SK-MEL-5 (cell line): ENCODE measurements at regions not wholly inside any gene's neighbourhood (a gene's known extent, or its start where the extent isn't known, plus 50 kb on each side); places are given as distances from the start of the nearest gene placed in this dataset.

Source experiments
- DNase-seq: peaks from one replicate; pipeline ENCODE4 v3.0.0-alpha.2; 2016; ENCODE audit warnings: low read depth, low spot score
- in situ Hi-C: cut with HindIII; loops from 2 replicates; pipeline ENCODE4 v1.10.0; 2016; ENCODE audit warnings: low sequenced_read_pairs, high pct_unique_total_duplicates, low pct_unique_long_range_greater_than_20kb

DNA sequence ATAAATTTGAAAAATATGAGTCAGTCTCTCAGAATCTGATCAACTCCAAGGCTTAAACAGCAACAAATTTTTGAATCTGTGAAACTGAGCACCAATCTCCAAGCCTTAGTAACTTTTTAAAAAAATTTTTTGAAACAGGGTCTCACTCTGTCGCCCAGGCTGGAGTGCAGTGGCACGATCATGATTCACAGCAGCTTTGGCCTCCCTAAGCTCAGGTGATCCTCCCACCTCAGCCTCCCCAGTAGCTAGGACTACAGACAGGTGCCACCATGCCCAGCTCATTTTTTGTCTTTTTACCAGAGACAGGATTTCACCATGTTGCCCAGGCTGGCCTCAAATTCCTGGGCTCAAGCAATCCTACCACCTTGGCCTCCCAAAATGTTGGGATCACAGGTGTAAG, 207.9 kb upstream of the TCF21 start:
- no peak for DNase-seq
- in situ Hi-C loops, result no loop called here

DNA sequence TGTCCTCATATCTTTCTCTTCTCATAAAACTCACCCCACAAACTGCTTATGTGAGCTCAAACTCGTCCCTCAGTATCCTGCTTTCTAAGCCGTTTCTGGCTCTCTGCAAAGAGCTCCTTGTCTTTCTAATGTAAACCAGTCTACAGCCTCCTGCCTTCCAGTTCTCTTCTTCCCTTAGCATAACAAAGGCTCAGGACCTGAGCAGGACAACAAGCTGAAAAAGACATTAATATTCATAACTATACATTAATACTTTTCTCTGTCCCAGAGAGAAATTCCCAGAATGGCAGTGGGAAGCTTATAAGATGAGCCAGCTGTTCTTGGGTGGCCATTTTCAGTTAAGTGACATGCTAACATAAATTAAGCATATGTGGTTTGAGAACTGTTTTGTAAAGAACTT, 207.0 kb upstream of the TCF21 start:
- no peak for DNase-seq
- in situ Hi-C loops, result no loop called here

DNA sequence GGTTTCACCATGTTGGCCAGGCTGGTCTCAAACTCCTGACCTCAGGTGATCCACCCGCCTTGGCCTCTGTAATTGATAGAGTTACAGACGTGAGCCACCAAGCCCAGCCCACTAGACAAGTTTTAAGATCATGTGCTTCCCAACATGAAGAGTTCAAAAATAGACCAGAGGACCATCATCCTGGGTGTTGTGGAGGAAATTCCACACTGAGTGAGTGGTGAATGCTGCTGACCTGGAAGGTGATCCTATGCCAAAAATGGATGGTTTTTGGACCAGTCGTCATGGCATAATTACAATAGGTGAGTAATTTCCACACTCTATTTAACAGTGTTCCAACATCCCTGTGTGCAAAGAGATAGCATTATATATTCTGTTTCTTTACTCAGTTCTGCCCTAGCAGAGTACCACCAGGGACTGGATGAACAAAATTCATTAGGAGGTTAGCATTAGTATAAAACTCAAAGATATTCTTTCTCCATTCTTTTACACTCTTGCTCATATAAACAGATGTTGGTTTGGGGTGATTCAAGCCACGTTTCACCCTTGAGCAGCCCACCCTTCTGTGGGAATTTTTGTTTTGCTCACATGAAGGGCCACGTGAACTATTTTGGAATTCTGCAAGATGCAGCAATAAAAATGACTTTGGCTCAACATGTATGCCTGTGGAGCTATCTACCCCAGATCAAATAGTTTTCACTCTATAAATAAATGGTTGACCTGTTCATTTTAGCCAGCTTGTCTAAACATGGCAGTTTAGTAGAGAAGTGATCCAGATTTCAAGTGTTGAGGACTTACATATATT, 206.2 kb upstream of the TCF21 start:
- DNase-seq, result no peak
- in situ Hi-C loops, result no loop called here

DNA sequence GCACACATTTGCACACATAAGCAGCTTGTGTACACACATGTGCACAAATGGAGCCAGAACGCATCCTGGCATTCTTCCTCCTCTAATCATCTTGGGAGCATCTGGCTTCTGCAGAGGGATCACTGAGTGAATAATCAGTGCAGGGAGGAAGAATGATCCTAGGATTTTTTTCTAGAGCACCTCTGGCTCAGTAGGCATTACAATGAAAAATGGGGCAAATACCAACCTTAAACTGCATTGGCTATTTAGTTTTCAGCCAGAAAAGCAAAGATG, 205.7 kb upstream of the TCF21 start:
- DNase-seq, result no peak
- in situ Hi-C loops, result no loop called here

DNA sequence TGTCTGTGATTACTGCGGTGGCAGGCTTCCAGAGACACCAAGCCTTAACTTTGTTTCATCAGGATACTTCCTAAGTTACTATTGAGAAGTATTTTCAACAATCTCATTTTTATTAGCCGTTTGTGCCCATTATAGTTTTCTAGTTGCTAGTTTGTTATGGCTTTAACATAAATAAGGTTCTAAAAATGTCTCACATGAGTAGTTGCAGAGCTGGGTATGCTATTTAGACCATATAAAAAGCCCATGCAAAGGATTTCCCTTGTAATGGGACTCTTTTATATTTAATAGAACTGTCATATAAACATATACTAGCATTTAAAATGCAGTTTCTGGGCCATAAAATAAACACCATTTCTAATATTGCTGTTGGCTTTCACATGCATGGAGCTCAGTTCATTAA, 205.3 kb upstream of the TCF21 start:
- DNase-seq, result no peak
- in situ Hi-C loops, result no loop called here

DNA sequence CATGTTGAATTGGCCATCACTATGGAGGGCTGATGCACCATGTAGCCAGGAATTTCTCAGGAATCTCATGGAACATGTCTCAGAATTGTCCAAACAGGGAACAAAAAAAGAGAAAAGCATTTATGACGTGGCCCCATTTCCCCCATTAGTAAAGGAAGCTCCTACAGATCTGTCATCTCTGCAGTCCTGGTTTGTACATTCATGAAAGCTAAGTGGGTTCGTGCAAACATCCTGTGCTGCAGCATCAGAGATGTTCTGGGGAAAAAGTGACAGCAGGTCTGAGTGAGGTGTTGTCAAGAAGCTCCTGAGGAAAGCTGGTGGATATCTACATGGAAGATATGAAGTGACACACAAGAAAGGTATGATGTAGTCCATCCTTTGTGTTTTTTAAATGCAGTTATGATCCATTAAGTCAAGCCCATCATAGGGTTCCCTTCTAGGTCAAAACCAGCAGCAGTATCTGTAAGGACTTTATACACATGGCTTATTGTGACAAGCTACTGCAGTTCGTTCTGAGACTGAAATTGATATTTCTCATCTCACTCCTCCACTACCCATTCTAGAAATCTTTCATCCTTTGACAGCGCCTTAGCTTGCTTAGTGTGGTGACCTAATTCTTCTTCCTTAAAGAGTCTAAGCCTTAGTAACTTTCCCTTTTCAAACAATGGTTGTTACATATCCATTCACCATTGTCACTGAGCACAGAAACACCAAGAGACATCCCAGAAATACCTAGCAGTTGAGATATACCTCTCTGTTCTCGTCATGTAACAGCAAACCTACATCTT, 200.0 kb upstream of the TCF21 start:
- DNase-seq, result no peak
- in situ Hi-C loops, result no loop called here

DNA sequence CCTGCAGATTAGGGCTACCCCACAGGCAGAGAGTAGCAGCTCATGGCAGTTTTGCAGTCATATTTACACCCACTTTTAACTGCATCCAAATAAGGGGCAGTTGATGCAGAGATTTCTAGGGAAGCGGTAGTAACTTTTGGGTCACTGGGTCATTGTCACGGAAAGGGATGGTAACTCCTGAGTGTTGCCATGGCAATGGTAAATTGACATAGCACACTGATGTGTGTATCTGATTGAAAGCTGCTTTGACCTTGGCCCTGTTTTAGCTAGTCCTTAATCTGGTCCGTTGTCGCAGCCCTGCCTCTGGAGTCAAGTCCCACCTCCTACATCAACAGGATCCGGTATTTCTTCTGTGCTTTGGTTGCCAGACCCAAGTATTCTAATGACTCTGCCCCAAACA, 199.1 kb upstream of the TCF21 start:
- in situ Hi-C loops, result no loop called here
- no peak for DNase-seq

DNA sequence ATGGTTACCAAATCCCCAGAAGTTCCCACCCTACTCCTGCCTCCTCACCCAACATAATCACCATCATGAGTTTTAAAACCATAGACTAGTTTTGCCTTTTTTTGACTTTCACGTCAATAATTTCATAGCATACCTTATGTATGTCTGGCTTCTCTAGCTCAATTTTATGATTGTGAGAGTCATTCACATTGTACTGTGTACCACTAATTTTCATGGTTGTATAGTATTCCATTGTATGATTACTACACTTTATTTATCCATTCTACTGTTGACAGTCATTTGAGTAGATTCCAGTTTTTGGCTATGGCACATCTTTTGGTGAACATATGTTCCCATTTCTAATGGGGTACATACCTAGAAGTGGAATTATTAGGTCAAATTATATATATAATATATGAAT, 195.3 kb upstream of the TCF21 start:
- DNase-seq, result no peak

DNA sequence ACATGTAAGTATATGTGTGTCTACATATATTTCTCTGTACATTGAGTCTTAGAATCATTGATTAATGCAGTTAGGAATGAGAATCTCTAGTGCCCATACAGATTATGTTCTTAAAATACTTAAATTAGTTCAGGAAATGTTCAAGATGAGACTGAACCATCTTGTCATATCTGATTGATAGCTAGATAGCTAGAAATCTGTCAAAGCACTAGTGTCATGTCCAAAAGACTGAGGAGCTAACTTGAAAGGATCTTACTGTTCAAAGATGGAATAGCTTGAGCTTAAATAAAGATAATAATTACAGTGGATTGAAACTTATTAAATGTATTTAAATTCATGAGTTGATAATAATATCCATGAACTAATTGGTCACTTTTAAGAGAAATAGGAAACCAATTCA, 191.7 kb upstream of the TCF21 start:
- DNase-seq, result no peak
- in situ Hi-C loops, result no loop called here

More for the DNA sequence above, 195.3 kb upstream of the TCF21 start:
- in situ Hi-C loops, result no loop called here

DNA sequence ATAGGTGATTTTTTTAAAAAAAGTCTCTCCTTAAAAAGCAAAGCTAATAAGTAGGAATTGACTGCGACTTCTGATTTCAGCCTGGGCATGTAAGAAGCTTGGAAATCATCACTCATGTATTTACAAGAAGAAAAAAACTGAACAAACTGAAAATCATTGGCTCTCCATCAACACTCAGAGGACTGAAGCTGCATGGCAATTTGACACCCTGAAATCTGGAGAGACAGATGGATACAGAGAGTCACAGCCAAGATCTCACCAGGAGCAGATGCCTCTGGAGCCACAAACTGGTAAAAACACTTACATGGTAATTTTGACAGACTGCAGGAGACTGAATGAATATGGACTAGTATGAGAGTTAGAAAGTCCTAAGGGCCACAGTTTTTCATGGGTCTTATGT, 191.2 kb upstream of the TCF21 start:
- in situ Hi-C loops, result no loop called here
- DNase-seq, result no peak

DNA sequence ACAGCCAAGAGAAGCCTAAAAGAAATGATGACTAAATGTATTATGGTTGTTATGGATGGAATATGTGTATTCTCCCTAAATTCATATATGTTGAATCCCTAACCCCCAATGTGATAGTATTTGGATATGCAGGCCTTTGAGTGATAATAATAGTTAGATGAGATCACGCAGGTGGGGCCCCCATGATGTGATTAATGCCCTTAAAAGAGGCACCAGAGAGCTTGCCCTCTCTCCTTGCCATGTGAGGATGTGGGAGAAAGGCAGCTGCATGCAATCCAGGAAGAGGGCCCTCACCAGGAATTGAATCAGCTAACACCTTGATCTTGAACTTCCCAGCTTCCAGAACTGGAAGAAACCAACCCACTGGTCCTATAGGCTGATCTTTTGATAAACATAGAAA, 190.6 kb upstream of the TCF21 start:
- in situ Hi-C loops, result no loop called here
- no peak for DNase-seq

DNA sequence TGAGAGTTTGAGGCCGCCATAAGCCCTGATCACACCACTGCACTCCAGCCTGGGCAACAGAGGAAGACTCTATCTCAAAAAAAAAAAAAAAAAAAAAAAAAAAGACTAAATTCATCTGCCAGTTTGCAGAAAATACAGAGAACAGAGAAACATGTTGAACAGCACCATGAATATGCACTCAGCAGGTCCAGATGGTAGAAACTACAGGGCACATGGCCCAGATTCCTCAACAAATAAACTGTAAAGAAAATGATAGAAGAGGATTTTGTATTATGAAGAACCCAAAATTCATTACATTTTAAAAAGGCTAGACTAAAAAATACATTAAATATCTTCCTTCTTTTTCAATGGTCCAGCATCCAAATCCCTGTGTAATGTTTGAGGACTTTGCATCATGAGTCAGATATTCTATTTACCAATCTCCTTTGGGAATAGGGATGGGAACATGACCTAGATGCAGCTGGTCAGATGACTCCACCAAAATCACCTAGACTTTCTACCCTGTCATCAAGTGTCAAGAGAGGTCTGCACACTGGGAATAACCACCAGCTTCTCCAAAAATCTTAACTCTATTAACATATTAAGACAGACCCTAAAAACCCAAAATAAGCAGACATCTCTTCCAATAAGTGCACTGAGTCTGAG, 189.1 kb upstream of the TCF21 start:
- DNase-seq, result no peak
- in situ Hi-C loops, result no loop called here

DNA sequence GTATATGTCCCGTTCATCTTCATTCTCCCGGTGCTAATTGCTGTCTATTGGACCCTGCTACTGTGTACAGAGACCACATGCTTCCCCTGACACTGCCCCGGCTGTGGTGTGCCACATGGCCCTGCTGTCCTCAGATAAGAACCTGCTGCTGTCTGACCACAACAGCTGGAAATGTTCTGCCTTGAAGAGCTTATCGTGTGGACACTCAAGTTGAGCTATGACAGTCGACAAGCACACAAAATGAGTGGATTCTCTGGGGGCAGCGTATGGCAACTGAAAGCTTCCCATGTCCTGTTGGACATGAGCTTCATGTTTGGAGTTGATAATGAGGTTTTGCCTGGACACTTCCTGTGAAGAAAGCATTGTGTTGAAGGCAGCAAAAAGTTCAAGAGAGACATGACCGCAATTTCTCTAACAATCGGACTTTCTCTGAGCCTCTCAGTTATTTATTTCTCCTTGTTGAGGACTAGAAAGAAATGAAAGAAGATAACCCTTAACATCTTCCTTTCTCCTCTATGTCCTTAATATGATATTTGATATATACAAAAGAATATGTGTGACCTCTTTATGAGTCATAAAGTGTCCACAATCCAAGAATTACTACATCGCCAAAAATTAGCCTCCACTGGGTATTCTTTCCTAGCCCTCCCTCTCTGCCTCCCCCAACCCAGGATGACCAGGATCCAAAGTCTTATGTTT, 187.1 kb upstream of the TCF21 start:
- DNase-seq, result no peak
- in situ Hi-C loops, result no loop called here

DNA sequence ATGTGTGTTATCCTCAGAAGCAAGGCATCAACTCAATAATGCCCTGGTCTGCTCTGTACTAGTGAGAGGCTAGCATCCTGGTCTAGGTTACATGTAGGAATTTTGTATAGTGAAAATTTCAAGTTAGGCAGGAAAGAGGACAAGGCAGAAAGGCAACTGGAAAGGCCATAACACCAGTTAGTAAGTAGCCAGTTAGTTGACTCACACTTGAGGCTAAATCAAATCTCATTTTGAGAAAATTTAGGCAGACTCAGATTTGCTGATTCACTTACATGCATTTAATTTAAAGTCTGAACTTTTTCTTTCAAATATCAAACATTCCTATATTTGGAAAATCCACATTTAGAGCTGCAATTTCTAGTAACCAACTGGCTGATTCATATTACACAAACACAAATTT, 184.5 kb upstream of the TCF21 start:
- no peak for DNase-seq
- in situ Hi-C loops, result no loop called here

DNA sequence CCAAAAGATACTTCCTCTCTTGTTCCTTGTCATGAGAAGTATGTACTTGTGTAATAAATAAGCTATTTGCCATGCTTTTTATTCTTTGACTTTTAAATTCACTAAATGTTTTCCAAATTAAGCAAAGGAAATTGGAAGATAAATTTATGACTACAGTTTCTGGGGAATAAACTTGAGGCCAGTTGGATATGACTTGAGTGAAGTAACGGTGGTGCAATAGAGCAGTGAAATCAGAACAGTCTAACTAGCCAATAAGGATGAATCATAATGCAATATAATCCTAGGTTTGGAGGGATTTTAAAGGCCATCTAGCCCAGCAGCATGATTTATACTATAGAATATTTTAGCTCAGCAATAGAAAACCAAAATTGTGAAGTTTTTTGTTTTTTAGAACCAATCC, 183.8 kb upstream of the TCF21 start:
- in situ Hi-C loops, result no loop called here
- no peak for DNase-seq

DNA sequence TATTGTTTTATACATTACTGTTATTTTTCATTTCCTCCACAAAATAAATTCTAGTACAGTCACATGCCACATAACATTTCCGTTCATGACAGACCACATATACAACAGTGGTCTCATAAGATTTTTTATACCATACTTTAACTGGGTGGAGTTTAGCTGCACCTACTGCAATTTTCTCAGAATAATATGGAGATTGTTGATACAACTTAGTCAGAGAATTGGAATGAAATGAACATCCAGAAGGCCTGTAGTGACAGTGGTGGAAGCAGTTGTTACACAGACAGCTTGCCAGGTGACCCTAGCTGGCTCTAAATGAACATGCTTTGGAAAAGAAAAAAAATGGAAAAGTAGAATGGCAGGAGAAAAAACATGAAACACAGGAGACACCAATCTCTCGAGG, 183.2 kb upstream of the TCF21 start:
- in situ Hi-C loops, result no loop called here
- DNase-seq, result no peak

DNA sequence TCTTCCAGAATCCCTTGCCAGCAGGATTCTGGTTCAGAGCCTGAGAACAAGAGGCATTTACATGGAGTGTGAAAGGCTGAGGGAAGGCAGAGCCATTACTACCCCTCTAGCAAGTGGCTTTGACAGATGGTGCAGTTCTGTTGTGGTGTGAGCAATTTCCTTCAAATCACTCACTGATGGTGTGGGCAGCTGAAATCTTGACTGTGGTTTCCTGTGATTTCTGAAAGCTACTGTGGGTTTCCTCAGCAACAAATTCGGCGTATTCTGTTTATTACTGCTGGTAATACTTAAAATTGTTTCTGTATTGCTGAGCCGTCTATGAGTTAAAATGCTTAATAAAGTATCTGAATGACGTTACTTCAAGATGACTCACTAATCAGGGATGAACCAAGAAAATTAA, 181.5 kb upstream of the TCF21 start:
- in situ Hi-C loops, result no loop called here

DNA sequence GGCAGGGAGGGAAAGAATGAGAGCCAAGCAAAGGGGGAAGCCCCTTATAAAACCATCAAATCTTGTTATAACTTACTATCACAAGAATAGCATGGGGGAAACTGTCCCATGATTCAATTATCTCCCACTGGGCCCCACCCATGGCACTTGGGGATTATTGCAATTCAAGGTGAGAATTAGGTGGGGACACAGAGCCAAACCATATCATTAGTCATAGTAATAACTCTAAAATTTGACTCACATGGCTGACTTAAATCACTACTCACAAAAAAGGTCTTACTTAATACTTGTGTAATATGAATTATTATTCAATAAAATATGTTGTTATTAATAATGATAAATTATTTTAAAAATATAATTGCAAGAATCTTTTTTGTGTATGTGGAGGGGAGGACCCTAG, 178.1 kb upstream of the TCF21 start:
- no peak for DNase-seq
- in situ Hi-C loops, result no loop called here

More for the DNA sequence above, 181.5 kb upstream of the TCF21 start:
- DNase-seq, result peak; percentile 19
